GM21786 (cell line): ENCODE measurements at regions not wholly inside any gene's neighbourhood (a gene's known extent, or its start where the extent isn't known, plus 50 kb on each side); places are given as distances from the start of the nearest gene placed in this dataset.

Experiments
- ATAC-seq: cut with Tn5 transposase; IDR thresholded peaks from one replicate; pipeline ENCODE4 v1.9.1; 2021; ENCODE audit not compliant: unreplicated experiment

DNA sequence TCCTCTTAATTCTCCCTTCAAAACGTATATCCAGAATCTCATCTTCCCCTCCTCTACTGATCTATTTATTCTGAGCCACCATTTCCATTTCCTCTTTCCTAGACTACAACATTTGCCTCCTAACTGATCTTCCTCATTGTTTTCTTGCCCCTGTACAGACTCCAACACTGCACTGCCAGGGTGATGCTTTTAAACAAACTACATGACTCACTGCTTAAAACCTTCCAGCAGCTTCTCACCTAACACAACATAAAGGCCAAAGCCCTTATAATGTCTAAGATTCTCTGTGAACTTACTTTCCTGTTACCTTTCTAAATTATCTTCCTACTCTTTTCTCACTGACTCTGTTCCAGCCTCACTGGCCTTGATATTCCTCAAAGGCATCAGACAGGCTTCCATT lies 161.0 kb upstream of the HS3ST1 start:
- no peak for ATAC-seq

DNA sequence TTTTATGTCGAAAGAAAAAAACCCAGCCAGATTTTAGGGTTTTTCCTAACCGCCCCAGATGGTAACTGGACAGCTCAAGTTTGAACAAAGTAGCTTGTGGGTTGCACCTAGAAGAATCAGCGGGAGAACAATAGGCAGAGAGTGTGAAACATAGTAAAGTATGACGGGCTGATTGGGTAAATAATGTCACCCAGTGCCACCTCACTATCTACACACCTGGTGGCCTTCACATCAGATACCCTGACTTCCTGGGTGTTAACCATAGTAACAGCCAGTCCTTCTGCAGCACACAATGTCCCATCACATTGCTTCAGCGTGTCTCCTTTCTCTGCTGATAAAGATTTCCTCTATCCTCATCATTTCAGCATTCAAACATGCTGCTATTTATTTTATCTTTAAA lies 159.1 kb upstream of the HS3ST1 start:
- ATAC-seq: no peak

- no peak for ATAC-seq
Measured at GRCh38 chr4:11585506-11585905, 156.8 kb upstream of the HS3ST1 start.

- ATAC-seq: no peak
Measured at GRCh38 chr4:11568511-11568910, 139.8 kb upstream of the HS3ST1 start.

GRCh38 chr4:11566444-11567022 lies 137.8 kb upstream of the HS3ST1 start:
- peak; percentile 81 for ATAC-seq

DNA sequence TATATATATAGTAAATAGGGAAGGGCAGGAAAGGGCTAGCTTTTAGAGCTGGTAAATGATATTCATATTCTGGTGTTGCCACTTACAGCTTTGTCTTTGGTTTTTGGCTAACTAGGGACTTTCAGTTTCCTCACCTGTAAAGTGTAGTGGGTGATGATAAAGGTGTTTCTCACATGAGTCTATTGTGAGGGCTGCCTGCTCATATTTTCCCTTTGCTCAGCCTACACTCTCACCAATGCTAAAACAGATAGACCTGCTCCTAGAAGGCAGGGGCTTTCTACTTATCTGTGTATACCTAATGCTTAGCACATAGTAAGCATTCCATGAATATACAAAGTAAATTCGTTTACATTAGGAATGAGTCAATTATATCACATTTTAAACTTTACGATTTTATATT lies 137.2 kb upstream of the HS3ST1 start:
- peak; percentile 49 for ATAC-seq

DNA sequence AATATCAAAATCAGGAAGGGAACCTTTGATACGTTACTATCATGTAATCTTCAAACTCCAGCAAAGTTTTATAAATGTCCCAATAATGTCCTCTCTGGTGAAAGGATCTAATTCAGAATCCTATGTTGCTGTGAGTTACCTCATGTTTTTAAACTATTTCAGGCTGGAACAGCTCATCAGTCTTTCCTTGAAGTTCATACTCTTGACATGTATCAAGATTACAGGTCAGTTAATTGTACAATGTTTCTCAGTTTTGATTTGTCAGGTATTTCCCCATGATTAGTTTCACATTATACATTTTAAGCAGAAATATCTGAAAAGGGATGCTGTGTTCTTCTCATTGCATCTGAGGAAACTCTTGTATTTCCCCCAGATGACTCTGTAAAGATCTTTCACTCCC lies 136.5 kb upstream of the HS3ST1 start:
- ATAC-seq: peak; percentile 31

GRCh38 chr4:11564021-11564420 lies 135.3 kb upstream of the HS3ST1 start:
- no peak for ATAC-seq

DNA sequence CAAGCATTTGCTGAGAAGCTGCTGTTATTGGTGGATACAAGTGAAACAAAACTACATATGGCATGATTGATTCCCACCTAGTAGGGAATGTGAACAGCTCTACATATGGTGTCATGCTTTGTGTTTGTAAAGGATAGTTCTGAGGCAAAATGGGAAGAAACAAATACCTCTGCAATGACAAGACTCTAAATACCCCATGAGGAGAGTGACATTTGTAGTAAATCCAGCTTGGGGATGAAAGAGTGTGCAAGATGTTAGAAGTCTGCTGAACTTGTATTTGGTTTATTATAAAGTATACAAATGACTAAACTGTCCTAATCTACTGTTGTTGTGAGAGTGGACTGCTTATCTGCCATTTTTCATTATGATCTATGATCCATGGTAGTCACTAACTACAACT lies 120.8 kb upstream of the HS3ST1 start:
- no peak for ATAC-seq

- ATAC-seq: peak; percentile 98
Measured at GRCh38 chr4:11548597-11549082, 119.9 kb upstream of the HS3ST1 start.

GRCh38 chr4:11546391-11547175 lies 117.9 kb upstream of the HS3ST1 start:
- no peak for ATAC-seq

GRCh38 chr4:11545651-11546050 lies 117.0 kb upstream of the HS3ST1 start:
- no peak for ATAC-seq

DNA sequence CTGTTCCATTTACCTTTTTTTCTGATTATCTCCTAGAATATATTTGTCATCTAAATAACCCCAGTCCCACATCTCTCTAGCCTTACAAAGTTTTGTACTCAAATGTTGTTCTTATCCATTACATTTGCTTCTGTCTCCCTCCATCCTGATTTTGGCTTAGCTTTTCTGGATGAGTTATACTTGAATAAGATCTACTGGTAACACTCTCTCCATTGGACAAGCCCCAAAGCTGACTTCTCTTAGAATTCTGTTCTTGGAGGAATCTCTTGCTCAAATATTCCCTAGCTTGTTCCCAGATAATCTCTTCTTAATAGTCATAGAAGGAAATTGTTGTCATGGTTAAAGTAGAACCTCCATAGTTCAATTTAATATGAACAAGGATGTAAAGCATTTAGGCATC lies 115.5 kb upstream of the HS3ST1 start:
- ATAC-seq: no peak

- ATAC-seq: no peak
Measured at GRCh38 chr4:11543706-11544105, 115.0 kb upstream of the HS3ST1 start.

DNA sequence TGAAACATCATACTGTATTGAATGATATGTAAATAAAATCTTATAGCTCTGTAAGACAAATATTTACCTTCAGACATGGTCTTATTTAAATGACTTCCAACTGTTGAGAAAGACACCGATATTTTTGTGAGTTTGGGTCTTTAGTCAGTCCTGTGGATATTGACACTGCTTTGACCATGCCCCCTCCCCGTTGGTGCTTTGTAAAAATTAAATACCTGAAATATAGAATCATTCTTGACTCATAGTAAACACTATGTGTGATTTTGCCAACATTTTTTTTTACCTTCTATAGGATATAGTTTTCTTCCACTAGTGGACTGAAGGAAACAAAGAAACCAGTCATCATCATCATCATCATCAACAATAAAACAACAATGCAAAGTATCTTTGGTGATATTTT lies 114.3 kb upstream of the HS3ST1 start:
- ATAC-seq: no peak

GRCh38 chr4:11537846-11538245 lies 109.2 kb upstream of the HS3ST1 start:
- peak; percentile 94 for ATAC-seq

- no peak for ATAC-seq
Measured at GRCh38 chr4:11535333-11535732, 106.6 kb upstream of the HS3ST1 start.

GRCh38 chr4:11534623-11535302 lies 106.1 kb upstream of the HS3ST1 start:
- no peak for ATAC-seq

GRCh38 chr4:11532138-11532537 lies 103.4 kb upstream of the HS3ST1 start:
- no peak for ATAC-seq

DNA sequence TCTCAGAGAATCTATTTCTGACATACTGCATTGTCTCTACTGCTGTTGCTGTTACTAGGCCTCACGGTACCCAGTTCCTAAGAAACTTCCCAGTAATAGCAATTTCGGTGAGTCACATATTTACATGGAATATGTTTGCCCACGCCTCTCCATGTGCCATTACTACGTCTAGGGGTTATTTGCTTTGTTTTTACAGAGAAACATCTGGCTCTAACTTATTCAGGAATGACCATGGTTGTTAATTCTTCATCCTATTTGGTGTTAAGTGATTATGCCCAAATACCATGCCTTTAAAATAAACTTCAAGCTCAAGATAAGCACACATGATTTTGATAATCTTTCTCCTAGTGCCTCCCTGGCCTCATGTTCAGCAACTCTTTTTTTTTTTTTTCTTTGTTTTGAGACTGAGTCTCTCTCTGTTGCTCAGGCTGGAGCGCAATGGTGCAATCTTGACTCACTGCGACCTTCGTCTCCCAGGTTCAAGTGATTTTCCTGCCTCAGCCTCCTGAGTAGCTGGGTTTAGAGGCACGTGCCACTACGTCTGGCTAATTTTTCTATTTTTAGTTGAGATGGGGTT lies 101.0 kb upstream of the HS3ST1 start:
- ATAC-seq: no peak

DNA sequence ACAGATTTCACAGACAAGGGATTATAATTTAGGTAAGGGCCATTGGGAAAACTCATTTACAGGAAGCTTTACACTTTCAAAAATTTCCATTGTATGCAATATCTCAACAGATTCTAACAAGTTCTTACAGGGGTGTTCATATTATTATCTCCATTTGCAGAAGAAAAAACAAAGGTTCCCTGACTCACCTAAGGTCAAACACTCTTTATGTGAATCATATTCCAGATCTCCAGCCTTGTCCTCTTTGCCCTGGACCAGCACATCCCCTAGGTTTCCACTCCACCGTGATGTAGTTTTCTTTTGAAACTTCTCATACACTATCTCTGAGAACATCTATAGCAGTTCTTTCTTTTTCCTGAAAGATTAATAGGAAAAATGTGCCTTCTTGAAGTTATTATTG lies 96.4 kb upstream of the HS3ST1 start:
- no peak for ATAC-seq

GRCh38 chr4:11518754-11519153 lies 90.1 kb upstream of the HS3ST1 start:
- ATAC-seq: no peak
